ENCODE measurements at regions not wholly inside any gene's neighbourhood (a gene's known extent, or its start where the extent isn't known, plus 50 kb on each side); places are given as distances from the start of the nearest gene placed in this dataset.

DNA sequence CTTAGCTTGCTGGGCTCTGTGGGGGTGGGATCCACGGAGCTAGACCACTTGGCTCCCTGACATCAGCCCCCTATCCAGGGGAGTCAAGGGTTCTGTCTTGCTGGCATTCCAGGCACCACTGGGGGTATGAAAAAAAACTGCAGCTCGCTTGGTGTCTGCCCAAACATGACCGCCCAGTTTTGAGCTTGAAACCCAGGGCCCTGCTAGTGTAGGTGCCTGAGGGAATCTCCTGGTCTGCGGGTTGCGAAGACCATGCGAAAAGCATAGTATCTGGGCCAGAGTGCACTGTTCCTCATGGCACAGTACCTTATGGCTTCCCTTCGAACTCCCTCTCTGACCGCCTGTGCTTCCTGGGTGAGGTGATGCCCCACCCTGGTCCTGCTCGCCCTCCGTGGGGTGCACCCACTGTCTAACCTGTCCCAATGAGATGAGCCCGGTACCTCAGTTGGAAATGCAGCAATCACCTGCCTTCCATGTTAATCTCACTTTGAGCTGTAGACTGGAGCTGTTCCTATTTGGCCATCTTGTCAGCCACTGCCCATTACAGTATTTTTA is 120.8 kb upstream of the TNFSF11 start:
- TF ChIP-seq, protein P1, sequence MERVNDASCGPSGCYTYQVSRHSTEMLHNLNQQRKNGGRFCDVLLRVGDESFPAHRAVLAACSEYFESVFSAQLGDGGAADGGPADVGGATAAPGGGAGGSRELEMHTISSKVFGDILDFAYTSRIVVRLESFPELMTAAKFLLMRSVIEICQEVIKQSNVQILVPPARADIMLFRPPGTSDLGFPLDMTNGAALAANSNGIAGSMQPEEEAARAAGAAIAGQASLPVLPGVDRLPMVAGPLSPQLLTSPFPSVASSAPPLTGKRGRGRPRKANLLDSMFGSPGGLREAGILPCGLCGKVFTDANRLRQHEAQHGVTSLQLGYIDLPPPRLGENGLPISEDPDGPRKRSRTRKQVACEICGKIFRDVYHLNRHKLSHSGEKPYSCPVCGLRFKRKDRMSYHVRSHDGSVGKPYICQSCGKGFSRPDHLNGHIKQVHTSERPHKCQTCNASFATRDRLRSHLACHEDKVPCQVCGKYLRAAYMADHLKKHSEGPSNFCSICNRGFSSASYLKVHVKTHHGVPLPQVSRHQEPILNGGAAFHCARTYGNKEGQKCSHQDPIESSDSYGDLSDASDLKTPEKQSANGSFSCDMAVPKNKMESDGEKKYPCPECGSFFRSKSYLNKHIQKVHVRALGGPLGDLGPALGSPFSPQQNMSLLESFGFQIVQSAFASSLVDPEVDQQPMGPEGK (CRISPR knock-in tag; IDR thresholded peaks at IDR 0.05; ENCODE audit: borderline replicate concordance), result no peak
- no peak for TF ChIP-seq ZC3H10 (CRISPR knock-in tag; IDR thresholded peaks at IDR 0.05)
- no peak for TF ChIP-seq ARNTL (CRISPR knock-in tag; IDR thresholded peaks at IDR 0.05; ENCODE audit: borderline replicate concordance, low read depth)
- TF ChIP-seq ZFP30 (CRISPR knock-in tag; IDR thresholded peaks at IDR 0.05), result no peak
- TF ChIP-seq, protein P2, sequence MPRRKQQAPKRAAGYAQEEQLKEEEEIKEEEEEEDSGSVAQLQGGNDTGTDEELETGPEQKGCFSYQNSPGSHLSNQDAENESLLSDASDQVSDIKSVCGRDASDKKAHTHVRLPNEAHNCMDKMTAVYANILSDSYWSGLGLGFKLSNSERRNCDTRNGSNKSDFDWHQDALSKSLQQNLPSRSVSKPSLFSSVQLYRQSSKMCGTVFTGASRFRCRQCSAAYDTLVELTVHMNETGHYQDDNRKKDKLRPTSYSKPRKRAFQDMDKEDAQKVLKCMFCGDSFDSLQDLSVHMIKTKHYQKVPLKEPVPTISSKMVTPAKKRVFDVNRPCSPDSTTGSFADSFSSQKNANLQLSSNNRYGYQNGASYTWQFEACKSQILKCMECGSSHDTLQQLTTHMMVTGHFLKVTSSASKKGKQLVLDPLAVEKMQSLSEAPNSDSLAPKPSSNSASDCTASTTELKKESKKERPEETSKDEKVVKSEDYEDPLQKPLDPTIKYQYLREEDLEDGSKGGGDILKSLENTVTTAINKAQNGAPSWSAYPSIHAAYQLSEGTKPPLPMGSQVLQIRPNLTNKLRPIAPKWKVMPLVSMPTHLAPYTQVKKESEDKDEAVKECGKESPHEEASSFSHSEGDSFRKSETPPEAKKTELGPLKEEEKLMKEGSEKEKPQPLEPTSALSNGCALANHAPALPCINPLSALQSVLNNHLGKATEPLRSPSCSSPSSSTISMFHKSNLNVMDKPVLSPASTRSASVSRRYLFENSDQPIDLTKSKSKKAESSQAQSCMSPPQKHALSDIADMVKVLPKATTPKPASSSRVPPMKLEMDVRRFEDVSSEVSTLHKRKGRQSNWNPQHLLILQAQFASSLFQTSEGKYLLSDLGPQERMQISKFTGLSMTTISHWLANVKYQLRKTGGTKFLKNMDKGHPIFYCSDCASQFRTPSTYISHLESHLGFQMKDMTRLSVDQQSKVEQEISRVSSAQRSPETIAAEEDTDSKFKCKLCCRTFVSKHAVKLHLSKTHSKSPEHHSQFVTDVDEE (CRISPR knock-in tag; IDR thresholded peaks at IDR 0.05), result no peak
- TF ChIP-seq CSDC2 (CRISPR knock-in tag; IDR thresholded peaks at IDR 0.05), result no peak
- no peak for TF ChIP-seq ESRRG (CRISPR knock-in tag; IDR thresholded peaks at IDR 0.05)
- no peak for TF ChIP-seq RARB (CRISPR knock-in tag; IDR thresholded peaks at IDR 0.05)
- TF ChIP-seq ZFP3 (CRISPR knock-in tag; IDR thresholded peaks at IDR 0.05), result no peak
- no peak for TF ChIP-seq ZNF70 (CRISPR knock-in tag; IDR thresholded peaks at IDR 0.05)
- no peak for TF ChIP-seq ISL1 (CRISPR knock-in tag; IDR thresholded peaks at IDR 0.05)
- TF ChIP-seq, protein P3, sequence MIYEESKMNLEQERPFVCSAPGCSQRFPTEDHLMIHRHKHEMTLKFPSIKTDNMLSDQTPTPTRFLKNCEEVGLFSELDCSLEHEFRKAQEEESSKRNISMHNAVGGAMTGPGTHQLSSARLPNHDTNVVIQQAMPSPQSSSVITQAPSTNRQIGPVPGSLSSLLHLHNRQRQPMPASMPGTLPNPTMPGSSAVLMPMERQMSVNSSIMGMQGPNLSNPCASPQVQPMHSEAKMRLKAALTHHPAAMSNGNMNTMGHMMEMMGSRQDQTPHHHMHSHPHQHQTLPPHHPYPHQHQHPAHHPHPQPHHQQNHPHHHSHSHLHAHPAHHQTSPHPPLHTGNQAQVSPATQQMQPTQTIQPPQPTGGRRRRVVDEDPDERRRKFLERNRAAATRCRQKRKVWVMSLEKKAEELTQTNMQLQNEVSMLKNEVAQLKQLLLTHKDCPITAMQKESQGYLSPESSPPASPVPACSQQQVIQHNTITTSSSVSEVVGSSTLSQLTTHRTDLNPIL (CRISPR knock-in tag; IDR thresholded peaks at IDR 0.05; ENCODE audit: low read depth), result no peak
- TF ChIP-seq GLIS3 (CRISPR knock-in tag; IDR thresholded peaks at IDR 0.05), result no peak
- TF ChIP-seq BACH2 (CRISPR knock-in tag; IDR thresholded peaks at IDR 0.05; ENCODE audit: borderline replicate concordance), result no peak

Measured in SK-N-SH treated with all-trans-retinoic acid at 6 μM for 48 hours (cell line).